ENCODE measurements at regions not wholly inside any gene's neighbourhood (a gene's known extent, or its start where the extent isn't known, plus 50 kb on each side); places are given as distances from the start of the nearest gene placed in this dataset.
"Not testable (repeated sequence)": the region's sequence is repeated elsewhere in the genome, so short reads cannot be mapped to it uniquely, and the experiment has no call there.

DNA sequence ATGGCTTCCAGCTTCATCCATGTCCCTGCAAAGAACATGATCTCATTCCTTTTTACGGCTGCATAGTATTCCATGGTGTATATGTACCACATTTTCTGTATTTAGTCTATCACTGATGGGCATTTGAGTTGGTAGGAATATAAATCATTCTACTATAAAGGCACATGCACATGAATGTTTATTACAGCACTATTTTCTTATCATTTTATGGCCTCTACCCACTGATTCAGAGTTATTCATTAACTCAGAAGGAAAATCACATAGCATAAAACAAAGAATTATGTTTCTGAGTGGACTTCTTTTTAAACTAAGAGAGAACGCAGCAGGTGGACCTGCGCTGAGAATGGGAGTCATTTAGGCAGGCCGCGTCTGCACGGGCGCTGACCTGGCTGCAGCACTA lies 619.6 kb downstream of the FBXO15 start:
- H3K9me3 ChIP-seq (ENCODE audit: control insufficient read depth, low read length): no peaks in the 10 kb centered on the region
- H3K4me3 ChIP-seq (ENCODE audit: low read length): no peak overlapping the region
- Mint-ChIP-seq H3K27ac (no peak overlapping the region), H3K36me3 (ENCODE audit: low read depth) (no peaks in the 10 kb centered on the region), H3K27me3 (ENCODE audit: insufficient read depth) (no peaks in the 10 kb centered on the region), H3K4me3 (no peak overlapping the region), H3K9me3 (no peaks in the 10 kb centered on the region), H3K4me1 (no peaks in the 10 kb centered on the region)
- 86 to 88% methylated on average over 5 to 7 of the region's 7 CpGs for WGBS, 2 experiments (ENCODE audit: insufficient coverage in 1 of 2, insufficient read length in 1 of 2)
- no peak for DNase-seq
- TF ChIP-seq, protein P1, sequence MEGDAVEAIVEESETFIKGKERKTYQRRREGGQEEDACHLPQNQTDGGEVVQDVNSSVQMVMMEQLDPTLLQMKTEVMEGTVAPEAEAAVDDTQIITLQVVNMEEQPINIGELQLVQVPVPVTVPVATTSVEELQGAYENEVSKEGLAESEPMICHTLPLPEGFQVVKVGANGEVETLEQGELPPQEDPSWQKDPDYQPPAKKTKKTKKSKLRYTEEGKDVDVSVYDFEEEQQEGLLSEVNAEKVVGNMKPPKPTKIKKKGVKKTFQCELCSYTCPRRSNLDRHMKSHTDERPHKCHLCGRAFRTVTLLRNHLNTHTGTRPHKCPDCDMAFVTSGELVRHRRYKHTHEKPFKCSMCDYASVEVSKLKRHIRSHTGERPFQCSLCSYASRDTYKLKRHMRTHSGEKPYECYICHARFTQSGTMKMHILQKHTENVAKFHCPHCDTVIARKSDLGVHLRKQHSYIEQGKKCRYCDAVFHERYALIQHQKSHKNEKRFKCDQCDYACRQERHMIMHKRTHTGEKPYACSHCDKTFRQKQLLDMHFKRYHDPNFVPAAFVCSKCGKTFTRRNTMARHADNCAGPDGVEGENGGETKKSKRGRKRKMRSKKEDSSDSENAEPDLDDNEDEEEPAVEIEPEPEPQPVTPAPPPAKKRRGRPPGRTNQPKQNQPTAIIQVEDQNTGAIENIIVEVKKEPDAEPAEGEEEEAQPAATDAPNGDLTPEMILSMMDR (conservative IDR thresholded peaks at IDR 0.05): no peak
- no peaks in the 10 kb centered on the region for H3K36me3 ChIP-seq (ENCODE audit: control insufficient read depth, insufficient read depth, low read length)
- no peaks in the 10 kb centered on the region for H3K27me3 ChIP-seq (ENCODE audit: control insufficient read depth, insufficient read depth, low read length, poor library complexity, severe bottlenecking)
- H3K9ac ChIP-seq (ENCODE audit: extremely low read depth, low read length, poor library complexity, severe bottlenecking): no peak overlapping the region
- H3K27ac ChIP-seq (ENCODE audit: low read depth, low read length): no peak overlapping the region
- no peaks in the 10 kb centered on the region for H3K4me1 ChIP-seq (ENCODE audit: control insufficient read depth, insufficient read depth, low read length)

DNA sequence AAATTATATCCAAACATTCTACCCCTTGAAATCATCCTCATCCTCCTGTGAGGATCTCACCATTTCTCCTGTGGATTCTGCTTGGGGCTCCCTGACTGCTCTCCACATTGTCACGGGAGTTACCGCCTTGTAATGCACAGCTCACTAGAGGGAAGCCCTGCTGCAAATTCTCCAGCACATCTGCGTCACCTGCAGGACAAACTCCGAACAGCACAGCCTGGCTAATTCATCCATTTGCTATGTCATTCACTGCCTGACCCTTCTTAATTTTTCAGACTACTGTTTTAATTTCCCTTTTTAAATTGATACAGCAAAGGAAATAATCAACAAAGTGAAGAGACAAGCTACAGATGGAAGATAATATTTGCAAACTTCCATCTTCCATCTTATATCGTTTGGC lies 627.4 kb downstream of the FBXO15 start:
- H3K9me3 Mint-ChIP-seq: peaks cover 10% of the 10 kb centered on the region
- H3K27me3 Mint-ChIP-seq (ENCODE audit: insufficient read depth): no peaks in the 10 kb centered on the region
- WGBS, 2 experiments (ENCODE audit: insufficient coverage in 1 of 2, insufficient read length in 1 of 2): 70 to 71% methylated on average over 5 of the region's 5 CpGs
- TF ChIP-seq, protein P1 (conservative IDR thresholded peaks at IDR 0.05): peak; percentile 89
- Histone ChIP-seq H3K27ac (ENCODE audit: low read depth, low read length) (no peak overlapping the region), H3K4me1 (ENCODE audit: control insufficient read depth, insufficient read depth, low read length) (no peaks in the 10 kb centered on the region), H3K9ac (ENCODE audit: extremely low read depth, low read length, poor library complexity, severe bottlenecking) (no peak overlapping the region), H3K36me3 (ENCODE audit: control insufficient read depth, insufficient read depth, low read length) (no peaks in the 10 kb centered on the region), H3K9me3 (ENCODE audit: control insufficient read depth, low read length) (no peaks in the 10 kb centered on the region), H3K27me3 (ENCODE audit: control insufficient read depth, insufficient read depth, low read length, poor library complexity, severe bottlenecking) (no peaks in the 10 kb centered on the region), H3K4me3 (ENCODE audit: low read length) (no peak overlapping the region)
- H3K4me3 Mint-ChIP-seq: no peak overlapping the region
- no peak overlapping the region for H3K27ac Mint-ChIP-seq
- peaks cover 1% of the 10 kb centered on the region for H3K4me1 Mint-ChIP-seq
- peak; percentile 88 for DNase-seq
- no peaks in the 10 kb centered on the region for H3K36me3 Mint-ChIP-seq (ENCODE audit: low read depth)

DNA sequence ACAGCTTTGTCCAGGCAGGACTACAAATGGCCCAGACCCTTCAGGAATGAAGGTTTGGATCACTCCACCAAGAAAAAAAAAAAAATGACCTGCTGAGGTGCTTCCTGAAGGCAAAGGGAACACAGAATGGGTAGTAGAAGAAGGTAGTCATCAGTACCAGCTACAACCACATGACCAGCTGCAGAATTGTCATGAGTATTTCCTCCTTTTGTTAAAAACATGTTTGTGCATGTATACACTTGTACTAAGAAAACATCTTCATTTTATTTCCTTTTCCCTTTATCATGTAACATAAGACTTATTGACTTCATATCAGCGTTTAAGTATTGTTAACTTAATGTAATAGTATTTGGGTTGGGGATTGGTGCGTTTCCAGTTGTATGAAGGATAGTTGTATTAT lies 631.6 kb downstream of the FBXO15 start:
- not testable (repeated sequence) for H3K36me3 Mint-ChIP-seq (ENCODE audit: low read depth); H3K4me3 Mint-ChIP-seq; H3K27ac ChIP-seq (ENCODE audit: low read depth, low read length); H3K27me3 ChIP-seq (ENCODE audit: control insufficient read depth, insufficient read depth, low read length, poor library complexity, severe bottlenecking); H3K4me1 ChIP-seq (ENCODE audit: control insufficient read depth, insufficient read depth, low read length); H3K4me3 ChIP-seq (ENCODE audit: low read length); H3K36me3 ChIP-seq (ENCODE audit: control insufficient read depth, insufficient read depth, low read length); H3K27ac Mint-ChIP-seq; DNase-seq; H3K9ac ChIP-seq (ENCODE audit: extremely low read depth, low read length, poor library complexity, severe bottlenecking); H3K9me3 Mint-ChIP-seq; H3K4me1 Mint-ChIP-seq; H3K9me3 ChIP-seq (ENCODE audit: control insufficient read depth, low read length); H3K27me3 Mint-ChIP-seq (ENCODE audit: insufficient read depth)
- 91% methylated on average over 2 of the region's 2 CpGs; no CpG with 5 or more reads in 1 of the 2 experiments for WGBS, 2 experiments (ENCODE audit: insufficient coverage in 1 of 2, insufficient read length in 1 of 2)

DNA sequence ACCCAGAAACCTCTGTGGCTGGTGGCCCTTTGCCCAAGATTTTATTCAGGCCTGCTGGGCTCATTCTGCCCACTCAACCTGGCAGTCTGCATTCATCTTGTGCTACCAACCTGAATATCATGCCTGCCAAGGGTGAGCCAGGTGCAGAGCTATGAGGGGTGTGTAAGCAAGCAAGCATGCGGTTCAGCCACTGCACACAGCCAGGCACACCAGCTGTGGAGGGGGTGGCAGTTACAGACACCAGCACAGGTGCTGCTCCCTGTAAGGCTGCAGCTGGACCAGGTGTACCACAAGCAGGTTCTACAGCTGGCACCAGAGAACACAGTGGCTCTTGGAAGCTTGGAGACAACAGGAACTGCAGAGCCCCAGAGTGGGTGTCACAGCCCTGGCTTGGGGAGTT lies 633.2 kb downstream of the FBXO15 start:
- no peak overlapping the region for H3K4me3 Mint-ChIP-seq
- Histone ChIP-seq H3K4me1 (ENCODE audit: control insufficient read depth, insufficient read depth, low read length) (no peaks in the 10 kb centered on the region), H3K27ac (ENCODE audit: low read depth, low read length) (no peak overlapping the region), H3K9ac (ENCODE audit: extremely low read depth, low read length, poor library complexity, severe bottlenecking) (no peak overlapping the region), H3K4me3 (ENCODE audit: low read length) (no peak overlapping the region), H3K9me3 (ENCODE audit: control insufficient read depth, low read length) (no peaks in the 10 kb centered on the region), H3K36me3 (ENCODE audit: control insufficient read depth, insufficient read depth, low read length) (no peaks in the 10 kb centered on the region), H3K27me3 (ENCODE audit: control insufficient read depth, insufficient read depth, low read length, poor library complexity, severe bottlenecking) (no peaks in the 10 kb centered on the region)
- no peaks in the 10 kb centered on the region for H3K4me1 Mint-ChIP-seq
- no peaks in the 10 kb centered on the region for H3K36me3 Mint-ChIP-seq (ENCODE audit: low read depth)
- WGBS, 2 experiments (ENCODE audit: insufficient coverage in 1 of 2, insufficient read length in 1 of 2): 100% methylated on average over 1 of the region's 1 CpG; no CpG with 5 or more reads in 1 of the 2 experiments
- no peak overlapping the region for H3K27ac Mint-ChIP-seq
- TF ChIP-seq, protein P1 (conservative IDR thresholded peaks at IDR 0.05): no peak
- no peak for DNase-seq
- H3K9me3 Mint-ChIP-seq: peaks cover 10% of the 10 kb centered on the region
- no peaks in the 10 kb centered on the region for H3K27me3 Mint-ChIP-seq (ENCODE audit: insufficient read depth)
